SKM-1 treated with dmso at 0.1 percent for 144 hours (cell line): ENCODE measurements at regions not wholly inside any gene's neighbourhood (a gene's known extent, or its start where the extent isn't known, plus 50 kb on each side); places are given as distances from the start of the nearest gene placed in this dataset.
A peak's percentile ranks its signal among the peaks of the same experiment; 100 is the strongest.

Source experiments
- DNase-seq: peaks from one replicate; lab custom pipeline; 2025; ENCODE audit not compliant: unreplicated experiment; lab: John Stamatoyannopoulos, UW

DNA sequence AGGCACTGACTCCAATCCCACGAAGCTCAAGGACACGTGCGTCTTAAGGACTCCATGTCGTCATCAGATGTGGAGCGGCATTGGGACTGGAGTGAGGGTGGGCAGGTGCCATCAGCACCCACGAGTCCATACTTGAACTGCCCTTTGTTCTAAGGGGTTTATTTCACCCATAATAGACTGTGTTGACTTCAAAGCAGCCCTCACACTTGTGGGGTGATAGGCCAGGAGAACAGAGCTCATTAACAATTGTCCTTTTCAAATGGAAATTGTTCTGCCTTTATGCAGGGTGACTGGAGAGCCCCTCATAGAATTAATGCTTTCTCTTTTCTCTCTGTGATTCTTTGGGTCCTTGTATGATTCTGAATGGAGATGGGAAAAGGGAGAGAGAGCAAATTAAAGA is 376.9 kb upstream of the MGMT start:
- DNase-seq: no peak

DNA sequence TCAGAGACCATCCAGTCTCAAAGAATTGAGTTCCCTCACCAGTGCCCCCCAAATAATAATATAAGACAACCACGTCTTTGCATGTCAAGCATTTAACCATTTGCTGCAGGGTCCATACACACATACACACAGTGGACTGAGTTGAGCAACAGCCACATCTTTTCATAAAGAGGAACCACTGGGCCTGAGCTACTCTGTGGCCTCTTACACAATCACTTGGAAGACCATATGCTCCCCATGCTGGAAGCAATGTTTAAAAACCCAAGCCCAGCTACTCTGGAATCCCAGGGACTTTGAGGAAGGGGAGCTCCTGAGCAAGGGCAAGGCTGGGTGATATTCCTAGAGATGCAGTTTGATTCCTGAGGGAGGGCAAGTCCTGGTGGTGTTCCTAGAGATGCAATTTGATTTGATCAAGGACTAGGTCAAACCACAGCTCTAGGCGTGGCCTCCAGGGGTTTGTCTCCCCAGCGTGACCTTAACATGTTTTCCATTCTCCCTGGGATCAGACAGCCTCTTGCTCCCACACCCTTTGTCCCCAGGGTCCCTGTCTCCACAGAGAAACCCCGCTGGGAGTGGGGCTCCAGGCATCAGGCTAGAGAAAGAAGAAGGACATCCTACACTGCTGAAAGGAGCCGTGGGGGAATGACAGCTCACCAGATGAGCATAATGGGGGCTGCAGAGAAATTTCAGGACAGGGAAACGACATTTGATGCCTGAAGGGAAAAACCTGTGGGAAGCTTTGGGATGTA is 376.2 kb upstream of the MGMT start:
- peak; percentile 14 for DNase-seq

DNA sequence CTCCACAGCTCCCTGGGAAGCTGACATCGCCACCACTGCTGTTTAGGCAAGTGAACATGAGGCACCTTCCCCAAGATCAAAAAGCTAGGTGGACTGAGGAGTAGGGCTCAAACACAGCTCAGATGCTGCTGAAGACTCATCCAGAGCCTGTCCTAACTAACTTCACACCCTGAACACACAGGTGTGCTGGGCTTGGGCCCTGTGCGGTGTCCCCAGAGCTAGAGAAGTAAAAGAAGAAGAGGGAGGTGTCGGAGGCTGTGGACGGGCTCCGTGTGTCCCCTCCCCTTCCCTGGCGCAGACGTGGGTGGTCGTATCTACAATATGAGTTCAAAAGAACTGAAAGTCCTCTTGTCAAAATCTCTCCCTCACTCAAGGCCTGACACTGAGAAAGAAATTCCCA is 373.4 kb upstream of the MGMT start:
- no peak for DNase-seq

DNA sequence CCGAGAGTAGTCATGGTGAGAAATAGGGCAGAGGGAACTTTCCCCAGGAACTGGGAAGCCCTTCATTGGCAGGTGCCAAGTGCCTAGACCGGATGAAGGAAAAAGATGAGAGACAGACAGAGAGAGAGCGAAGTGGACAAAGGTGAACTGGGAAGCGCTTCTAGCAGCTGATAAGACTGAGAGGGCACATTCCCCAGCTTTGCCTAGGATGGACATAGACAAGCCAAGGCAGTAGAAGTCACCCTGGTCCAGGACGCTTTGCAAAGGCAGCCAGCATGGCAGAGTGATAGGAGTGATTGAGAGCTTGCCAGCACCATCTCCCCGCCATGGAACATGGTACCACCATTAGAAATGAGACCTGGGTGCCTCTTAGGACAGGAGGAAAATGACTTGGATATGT is 372.8 kb upstream of the MGMT start:
- no peak for DNase-seq

DNA sequence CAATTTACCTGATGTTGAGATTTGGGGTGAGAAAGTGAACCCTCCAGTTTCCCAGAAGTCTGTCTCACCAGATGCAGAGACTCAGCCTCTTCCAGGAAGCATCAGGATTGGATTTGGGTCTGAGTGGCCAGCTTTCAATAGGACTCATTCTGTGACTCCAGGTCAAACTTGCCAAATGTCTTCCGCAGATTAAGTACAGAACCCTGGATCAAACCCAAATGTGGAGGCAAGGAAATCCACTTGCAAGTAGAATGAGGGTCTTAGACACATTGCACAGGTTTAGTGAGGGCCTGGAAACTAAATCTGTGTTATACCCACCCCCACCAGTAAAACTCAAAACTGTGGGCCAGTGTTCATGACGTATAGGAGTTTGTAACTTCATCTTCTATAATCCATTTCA is 372.2 kb upstream of the MGMT start:
- DNase-seq: no peak

DNA sequence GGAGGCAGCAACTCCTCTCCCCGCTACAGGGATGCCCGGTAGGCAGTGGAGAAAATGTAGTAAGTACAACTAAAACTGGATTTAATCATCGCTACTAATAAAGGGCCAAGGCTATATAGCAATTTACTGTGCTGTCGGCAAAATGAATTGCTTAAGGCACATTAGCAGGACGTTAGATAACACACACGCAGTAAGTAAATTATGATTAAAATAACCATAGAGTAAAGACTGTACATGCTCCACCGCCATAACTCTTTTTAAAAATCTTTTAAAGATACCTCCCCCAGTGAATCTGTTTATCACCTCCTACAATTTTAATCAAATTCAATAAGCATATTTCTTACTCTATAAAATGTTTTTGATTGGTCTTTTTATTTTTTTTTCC is 371.4 kb upstream of the MGMT start:
- no peak for DNase-seq

DNA sequence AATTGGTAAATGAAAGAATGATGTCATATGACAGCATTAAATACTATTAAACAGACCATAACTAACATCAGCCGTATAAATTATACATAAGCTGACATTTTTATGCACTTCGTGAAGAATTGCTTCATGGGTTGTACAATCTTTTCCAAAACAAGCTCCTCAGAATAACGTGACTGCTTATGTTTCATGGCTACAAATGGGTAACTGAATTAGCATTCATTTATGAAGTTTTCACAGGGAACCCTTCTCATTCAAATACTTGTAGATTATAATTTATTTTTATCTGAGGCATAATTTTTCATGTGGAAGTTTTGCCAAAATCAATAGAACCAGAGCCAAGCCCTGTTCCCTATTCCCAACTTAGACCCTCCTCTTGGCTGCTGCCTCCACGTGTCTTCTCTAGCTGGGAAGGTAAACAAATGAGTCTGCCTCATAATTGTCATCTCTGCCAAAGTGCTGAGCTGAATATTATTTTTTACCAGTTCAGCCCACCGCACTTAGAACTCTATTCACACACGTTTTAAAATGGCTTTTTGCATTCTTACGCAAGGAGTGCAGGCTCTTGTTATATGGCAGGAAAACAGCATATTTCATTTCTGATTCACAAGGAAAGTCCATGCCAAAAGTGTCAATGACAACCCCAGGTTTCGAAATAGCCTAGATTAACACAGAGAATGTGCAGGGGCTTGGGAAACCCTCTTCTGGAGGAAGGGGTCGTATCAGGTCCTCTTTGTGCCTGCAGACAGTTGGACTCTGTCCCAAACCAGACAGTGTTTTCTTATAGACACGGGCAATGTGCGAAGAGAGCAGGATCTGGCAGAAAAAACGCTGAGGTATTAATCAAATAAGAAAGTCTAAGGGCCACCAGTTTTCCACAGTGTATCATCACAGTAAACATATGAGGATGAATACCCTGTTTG is 370.7 kb upstream of the MGMT start:
- no peak for DNase-seq

DNA sequence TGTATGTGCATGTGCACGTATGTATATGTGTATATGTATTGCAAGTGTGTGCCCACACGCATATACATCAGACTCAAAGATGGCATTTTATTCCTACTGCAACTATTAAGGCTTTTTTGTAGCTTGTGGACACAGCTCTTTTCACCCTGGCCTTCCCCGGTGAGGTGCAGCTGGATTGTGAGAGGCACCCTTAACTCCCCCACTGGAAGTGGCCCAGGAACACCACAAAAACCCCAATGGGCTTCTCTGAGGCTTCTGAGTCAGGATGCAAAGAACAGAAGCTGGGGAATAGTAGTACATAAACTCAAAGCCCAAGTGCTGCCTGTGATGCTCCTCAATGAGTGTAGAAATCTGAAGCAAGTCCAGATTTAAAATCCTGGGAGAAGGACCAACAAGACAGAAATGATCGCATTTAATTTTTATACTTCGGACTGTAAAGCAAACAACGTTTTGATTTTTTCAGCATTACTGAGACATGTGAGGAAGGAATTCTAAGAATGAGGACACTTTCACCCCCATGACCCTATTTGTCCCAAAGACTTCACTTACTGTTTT is 369.2 kb upstream of the MGMT start:
- no peak for DNase-seq

DNA sequence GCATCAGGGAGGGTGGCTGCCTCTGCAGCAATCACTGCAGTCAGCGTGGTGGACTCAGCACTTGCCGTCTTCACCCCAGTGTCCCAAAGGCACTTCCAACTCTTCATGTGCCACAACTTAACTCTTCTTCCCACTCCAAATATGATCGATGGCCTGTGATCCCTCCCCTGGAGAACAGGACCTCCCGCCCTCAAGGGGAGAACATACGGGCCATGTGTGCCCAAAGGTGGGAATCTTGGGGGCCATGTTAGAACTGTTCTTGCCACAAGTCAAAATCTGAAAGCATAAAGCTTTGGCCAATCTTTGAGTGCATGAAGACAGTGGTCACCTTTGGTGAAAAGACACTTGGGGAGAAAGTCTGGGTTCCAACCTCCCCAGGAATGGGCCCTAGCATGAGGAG is 368.5 kb upstream of the MGMT start:
- DNase-seq: no peak

DNA sequence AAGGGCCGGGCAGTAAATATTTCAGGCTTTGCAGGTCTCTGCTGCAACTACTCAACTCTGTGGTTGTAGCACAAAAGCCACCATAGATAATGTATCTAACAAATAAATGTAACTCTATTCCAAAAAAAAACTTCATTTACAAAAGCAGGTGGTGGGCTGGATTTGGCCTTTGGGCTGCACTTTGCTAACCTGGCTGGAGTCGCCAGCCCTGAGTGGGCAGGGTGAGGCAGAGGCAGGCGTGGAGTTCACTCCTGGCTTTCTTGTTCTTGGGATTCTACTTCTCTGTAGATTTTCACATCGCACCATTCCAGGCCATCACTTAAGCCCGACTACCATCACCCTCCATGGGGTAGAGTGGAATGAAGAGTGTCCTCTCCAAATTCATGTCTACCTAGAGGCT is 367.6 kb upstream of the MGMT start:
- DNase-seq: no peak

DNA sequence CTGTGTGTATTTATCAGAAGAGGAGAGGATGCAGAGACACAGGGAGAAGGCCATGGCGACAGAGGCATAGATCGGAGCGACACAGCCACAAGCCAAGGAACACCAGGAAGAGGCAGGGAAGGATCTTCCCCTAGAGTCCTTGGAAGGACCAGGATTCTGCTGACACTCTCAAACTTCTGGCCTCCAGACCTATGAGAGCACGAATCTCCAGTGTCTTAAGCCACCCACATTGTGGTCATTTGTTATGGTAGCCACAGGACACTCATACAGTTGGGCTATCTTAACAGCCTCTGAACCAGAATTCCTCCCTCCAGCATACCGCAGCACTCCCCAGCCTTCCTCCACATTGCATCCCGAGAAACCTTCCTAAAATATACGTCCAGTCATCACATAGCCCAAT is 367.0 kb upstream of the MGMT start:
- DNase-seq: no peak

DNA sequence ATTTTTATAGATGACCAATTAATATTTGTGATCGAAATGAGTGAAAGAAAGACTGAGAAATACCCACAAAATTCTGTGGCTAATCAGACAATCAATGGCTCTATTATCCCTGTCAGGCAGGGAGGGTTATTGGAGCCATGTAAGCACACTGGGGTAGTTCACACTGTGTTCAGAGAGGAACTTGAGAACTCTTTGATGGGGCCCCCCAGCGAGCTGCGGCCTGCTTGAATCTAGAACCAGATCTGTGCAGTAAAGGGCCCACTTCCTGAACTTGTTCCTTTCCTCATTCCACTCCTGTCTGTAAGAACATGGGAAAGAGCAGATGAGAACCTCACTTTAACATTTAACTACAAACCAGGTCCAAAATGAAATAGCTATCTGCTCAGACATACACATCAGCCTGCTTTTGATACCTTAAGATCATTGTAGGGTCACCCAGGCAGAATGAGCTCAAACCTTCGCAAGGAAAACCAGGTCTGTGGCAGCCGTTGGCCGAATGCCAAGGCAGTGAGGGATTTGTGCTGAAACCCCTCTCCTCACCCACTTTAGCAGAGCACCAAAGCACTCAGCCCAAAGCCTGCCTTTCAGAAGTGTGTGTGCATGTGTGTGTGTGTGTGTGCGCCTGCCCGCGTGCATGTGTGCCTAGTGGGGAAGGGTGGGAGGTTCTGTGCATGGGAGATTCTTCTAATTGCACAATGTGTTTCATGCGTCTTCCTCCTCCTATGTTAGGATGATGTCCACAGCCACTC is 365.6 kb upstream of the MGMT start:
- DNase-seq: no peak

DNA sequence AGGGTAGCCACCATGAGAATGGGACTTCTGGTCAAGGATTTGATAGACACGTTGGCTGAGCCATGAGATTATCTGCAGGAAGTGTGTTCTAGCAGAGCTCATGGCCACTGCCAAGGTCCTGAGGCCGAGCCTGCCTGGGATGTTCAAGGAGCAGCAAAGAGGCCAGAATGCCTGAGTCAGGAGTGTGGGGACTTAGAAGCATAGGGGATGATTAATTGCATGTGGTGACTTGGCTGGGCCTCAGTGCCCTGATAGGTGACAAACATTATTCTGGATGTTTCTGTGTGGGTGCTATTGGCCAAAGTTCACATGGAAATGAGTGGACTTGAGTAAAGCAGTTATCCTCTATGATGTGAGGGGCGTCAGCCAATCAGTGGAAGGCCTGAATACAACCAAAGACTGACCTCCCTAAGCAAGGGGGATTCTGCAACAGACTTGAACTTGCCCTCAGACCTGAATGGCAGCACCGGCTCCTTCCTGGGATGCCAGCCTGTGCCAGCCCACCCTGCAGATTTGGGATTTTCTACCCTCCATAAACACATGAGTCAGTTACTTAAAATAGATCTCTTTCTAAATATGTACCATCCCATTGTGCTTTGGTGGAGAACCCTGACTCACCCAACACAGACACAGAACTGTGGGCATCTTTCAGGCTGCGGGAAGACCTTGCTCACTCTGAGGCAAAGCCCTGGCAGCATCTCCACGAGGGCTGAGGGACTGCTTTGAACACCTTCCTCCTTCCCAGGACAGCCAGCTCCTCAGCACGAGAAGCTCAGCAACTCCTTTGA is 363.9 kb upstream of the MGMT start:
- DNase-seq: no peak

DNA sequence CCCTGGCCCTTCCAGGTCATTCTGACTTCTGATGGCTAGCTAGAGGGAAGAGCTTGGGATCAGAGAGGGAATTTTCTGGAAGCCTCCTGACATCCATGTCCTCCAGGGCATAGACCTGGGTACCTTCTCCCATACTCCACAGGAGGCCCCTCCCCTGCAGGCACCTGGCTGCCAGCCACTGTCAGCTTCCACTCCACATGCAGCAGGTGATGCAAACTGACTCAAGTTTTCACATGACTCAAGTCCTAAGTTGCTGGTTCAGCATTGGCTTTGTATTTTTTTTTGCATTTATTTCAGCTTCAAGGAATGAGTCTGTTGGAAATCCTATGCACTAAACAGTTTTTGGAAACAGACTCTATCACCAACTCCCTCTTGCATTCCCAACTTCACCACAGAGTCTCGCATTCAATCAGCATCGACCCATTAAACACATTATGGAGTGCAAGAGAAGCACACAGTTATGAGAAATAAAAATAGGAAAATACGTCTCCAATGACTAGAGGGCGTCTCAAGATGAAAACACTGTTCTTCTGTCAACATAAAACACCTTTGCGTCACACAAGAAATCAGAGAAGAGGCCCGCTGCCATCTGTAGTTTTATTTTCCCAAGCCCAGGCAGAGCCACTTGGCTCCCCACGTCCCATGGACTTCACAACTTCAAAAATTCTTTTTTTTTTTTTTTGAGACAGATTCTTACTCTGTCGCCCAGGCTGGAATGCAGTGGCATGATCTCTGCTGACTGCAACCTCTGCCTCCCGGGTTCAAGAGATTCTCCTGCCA is 362.6 kb upstream of the MGMT start:
- DNase-seq: no peak

DNA sequence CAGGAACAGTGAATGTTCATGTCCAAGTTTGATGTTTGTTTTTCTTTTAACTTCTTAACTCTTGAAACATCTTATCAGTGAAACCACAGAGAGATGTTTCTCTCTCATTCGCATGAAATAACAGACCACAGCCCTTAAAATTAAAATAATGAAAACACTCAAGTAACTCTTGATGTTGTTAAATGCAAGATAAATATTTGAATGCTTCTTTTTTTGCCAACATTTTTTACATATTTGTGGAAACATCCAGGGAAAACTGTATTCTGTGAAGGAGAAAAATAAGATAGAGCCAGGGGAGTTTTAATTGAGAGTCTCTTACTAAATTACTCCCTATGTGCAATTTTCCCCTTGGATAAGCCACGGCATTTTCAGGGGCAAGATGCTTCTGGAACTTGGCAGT is 361.8 kb upstream of the MGMT start:
- DNase-seq: no peak

DNA sequence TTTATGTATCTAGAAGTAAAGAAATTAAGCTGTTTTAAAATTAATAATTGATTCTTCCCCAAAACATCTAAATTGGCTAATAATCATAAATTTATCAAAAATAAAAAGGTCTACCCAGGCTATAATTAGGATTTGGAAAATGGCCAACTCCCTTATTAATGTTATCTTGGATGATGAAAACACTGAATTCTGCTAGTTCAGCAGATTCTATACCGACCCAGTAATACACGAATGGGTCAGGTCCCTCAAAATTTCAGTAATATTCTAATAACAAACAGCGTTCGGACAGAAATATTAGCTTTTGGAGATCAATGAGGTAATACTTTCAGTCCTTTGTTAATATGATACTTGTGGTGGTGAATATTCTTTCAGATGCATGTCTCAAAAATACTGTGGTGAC is 360.7 kb upstream of the MGMT start:
- no peak for DNase-seq

DNA sequence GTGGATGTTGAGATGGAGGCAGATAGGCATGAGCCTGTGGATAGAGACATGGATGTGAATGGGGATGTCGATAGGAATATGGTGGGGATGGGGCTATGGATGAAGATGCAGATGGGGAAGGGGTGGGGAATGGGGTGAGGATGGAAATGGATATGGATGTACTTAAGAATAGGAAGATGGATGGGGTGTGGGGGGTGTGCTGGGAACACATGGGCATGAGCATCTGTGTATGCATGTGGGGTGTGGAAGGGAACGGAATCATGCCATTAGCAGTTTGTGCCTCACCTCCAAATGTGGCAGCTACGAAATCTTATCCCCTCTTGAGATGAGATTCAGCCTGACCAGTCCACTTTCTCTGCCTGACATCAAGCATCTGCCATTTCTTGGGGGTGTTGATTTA is 359.5 kb upstream of the MGMT start:
- no peak for DNase-seq

DNA sequence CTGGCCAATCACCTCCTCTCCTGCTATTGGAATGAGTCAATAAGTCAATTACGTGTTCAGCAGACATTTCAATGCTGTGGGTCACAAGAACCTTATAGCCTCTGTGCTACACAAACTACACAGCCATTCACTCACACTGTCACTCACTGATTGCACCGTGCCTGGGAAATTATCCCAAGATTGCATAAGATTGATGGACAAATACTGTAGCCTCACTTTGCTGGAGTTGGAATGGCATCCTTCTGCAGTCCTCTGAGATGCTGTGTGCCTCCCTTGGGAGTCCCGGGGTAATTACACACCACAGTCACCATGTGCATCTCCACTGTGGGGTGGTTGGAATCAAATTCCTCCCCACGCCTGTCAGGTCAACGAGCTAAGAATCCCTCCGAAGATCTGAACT is 358.7 kb upstream of the MGMT start:
- no peak for DNase-seq

DNA sequence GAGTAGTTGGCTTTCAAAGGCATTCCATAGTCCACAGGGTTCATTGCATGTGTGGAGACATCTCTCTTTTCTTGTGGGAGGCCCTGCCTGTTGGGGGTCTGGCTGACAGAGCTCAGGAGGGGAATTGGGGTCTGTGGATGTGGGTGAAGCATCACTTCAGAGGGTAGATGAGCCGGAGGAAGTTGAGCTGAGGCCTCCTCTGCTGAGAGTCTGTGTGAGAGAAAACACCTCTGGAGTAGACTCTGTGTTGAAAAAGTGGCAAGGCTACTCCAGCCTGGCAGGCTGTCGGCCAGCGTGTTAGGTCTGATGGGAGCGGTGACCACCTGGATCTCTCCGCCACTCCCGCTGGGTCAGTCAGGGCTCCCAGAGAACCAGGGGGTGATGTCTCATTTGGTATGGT is 358.0 kb upstream of the MGMT start:
- DNase-seq: no peak

DNA sequence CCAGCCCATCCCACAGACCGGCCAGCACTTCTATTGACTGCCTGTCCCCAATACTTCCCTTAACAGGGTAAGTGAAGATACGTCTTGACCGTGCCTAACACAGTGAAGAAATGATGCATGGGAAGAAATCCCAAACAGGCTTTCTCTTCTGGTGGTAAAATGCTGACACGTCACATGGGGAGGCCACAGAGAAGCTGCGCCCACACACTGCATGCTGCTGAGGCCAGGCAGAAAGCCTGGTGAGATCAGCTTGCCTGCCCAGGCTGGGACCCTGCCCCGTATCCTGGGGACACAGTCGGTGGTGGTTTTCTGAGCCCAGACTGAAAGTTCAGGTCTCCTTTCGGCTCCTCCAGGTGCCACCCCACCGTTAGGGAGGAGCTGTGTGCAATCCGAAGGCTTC is 356.3 kb upstream of the MGMT start:
- no peak for DNase-seq
